ENCODE measurements at regions not wholly inside any gene's neighbourhood (a gene's known extent, or its start where the extent isn't known, plus 50 kb on each side); places are given as distances from the start of the nearest gene placed in this dataset.

DNA sequence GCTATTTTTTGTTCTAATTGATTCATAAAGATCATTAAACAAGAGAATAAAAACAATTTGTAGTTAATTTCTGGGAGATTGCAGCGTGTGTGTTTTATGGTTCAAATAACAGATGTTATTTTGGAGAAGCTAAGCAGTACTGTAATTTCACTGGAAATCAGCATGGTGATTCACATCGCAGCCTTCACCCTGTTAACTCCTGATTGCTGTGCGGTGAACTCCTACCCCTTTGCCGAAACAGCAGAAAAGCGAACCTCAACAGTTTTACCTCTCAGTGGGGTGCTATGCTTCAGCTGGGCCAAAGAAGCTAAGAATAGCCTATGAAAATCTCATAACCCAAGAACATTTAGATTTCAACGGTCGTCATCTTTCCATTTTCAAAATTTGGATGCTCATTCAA lies 441.5 kb upstream of the RARB start:
- TF ChIP-seq, protein P1, sequence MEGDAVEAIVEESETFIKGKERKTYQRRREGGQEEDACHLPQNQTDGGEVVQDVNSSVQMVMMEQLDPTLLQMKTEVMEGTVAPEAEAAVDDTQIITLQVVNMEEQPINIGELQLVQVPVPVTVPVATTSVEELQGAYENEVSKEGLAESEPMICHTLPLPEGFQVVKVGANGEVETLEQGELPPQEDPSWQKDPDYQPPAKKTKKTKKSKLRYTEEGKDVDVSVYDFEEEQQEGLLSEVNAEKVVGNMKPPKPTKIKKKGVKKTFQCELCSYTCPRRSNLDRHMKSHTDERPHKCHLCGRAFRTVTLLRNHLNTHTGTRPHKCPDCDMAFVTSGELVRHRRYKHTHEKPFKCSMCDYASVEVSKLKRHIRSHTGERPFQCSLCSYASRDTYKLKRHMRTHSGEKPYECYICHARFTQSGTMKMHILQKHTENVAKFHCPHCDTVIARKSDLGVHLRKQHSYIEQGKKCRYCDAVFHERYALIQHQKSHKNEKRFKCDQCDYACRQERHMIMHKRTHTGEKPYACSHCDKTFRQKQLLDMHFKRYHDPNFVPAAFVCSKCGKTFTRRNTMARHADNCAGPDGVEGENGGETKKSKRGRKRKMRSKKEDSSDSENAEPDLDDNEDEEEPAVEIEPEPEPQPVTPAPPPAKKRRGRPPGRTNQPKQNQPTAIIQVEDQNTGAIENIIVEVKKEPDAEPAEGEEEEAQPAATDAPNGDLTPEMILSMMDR (IDR thresholded peaks at IDR 0.05 in 2 of 3, conservative IDR thresholded peaks at IDR 0.05 in 1 of 3; ENCODE audit: control insufficient read depth in 2 of 3, extremely low read depth in 1 of 3, insufficient read depth in 1 of 3, low read depth in 3 of 3, low read length in 3 of 3): no peak
- TF ChIP-seq CREB1 (IDR thresholded peaks at IDR 0.05; ENCODE audit: low read depth): no peak
- TF ChIP-seq, protein P2, sequence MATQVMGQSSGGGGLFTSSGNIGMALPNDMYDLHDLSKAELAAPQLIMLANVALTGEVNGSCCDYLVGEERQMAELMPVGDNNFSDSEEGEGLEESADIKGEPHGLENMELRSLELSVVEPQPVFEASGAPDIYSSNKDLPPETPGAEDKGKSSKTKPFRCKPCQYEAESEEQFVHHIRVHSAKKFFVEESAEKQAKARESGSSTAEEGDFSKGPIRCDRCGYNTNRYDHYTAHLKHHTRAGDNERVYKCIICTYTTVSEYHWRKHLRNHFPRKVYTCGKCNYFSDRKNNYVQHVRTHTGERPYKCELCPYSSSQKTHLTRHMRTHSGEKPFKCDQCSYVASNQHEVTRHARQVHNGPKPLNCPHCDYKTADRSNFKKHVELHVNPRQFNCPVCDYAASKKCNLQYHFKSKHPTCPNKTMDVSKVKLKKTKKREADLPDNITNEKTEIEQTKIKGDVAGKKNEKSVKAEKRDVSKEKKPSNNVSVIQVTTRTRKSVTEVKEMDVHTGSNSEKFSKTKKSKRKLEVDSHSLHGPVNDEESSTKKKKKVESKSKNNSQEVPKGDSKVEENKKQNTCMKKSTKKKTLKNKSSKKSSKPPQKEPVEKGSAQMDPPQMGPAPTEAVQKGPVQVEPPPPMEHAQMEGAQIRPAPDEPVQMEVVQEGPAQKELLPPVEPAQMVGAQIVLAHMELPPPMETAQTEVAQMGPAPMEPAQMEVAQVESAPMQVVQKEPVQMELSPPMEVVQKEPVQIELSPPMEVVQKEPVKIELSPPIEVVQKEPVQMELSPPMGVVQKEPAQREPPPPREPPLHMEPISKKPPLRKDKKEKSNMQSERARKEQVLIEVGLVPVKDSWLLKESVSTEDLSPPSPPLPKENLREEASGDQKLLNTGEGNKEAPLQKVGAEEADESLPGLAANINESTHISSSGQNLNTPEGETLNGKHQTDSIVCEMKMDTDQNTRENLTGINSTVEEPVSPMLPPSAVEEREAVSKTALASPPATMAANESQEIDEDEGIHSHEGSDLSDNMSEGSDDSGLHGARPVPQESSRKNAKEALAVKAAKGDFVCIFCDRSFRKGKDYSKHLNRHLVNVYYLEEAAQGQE (IDR thresholded peaks at IDR 0.05; ENCODE audit: low read depth, low read length): no peak
- TF ChIP-seq HDAC2 (IDR thresholded peaks at IDR 0.05): no peak
- no peak for TF ChIP-seq ZNF217 (IDR thresholded peaks at IDR 0.05)
- no peak for TF ChIP-seq YY1 (IDR thresholded peaks at IDR 0.05; ENCODE audit: low read depth, low read length)
- TF ChIP-seq, protein P3, sequence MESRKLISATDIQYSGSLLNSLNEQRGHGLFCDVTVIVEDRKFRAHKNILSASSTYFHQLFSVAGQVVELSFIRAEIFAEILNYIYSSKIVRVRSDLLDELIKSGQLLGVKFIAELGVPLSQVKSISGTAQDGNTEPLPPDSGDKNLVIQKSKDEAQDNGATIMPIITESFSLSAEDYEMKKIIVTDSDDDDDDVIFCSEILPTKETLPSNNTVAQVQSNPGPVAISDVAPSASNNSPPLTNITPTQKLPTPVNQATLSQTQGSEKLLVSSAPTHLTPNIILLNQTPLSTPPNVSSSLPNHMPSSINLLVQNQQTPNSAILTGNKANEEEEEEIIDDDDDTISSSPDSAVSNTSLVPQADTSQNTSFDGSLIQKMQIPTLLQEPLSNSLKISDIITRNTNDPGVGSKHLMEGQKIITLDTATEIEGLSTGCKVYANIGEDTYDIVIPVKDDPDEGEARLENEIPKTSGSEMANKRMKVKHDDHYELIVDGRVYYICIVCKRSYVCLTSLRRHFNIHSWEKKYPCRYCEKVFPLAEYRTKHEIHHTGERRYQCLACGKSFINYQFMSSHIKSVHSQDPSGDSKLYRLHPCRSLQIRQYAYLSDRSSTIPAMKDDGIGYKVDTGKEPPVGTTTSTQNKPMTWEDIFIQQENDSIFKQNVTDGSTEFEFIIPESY (IDR thresholded peaks at IDR 0.05): no peak
- no peak for TF ChIP-seq KDM1A (IDR thresholded peaks at IDR 0.05; ENCODE audit: borderline replicate concordance)
- TF ChIP-seq POLR2A (IDR thresholded peaks at IDR 0.05; ENCODE audit: low read depth, low read length): no peak
- TF ChIP-seq BHLHE40 (IDR thresholded peaks at IDR 0.05; ENCODE audit: borderline replicate concordance in 1 of 2, low read depth in 2 of 2, low read length in 1 of 2): no peak
- TF ChIP-seq EZH2 (IDR thresholded peaks at IDR 0.05; ENCODE audit: borderline replicate concordance, control insufficient read depth, low read depth, low read length): no peak
- no peak for TF ChIP-seq POLR2AphosphoS5 (IDR thresholded peaks at IDR 0.05; ENCODE audit: low read length)
- TF ChIP-seq FOS (IDR thresholded peaks at IDR 0.05; ENCODE audit: borderline replicate concordance, extremely low read depth, insufficient read length): no peak
- no peak for TF ChIP-seq MEF2A (IDR thresholded peaks at IDR 0.05; ENCODE audit: insufficient read depth, low read depth, low read length)

Data from GM12878 (cell line).